HepG2 (cell line): ENCODE measurements at regions not wholly inside any gene's neighbourhood (a gene's known extent, or its start where the extent isn't known, plus 50 kb on each side); places are given as distances from the start of the nearest gene placed in this dataset.

Experiments used
- ATAC-seq: fragments of 200-7000 bp; cut with Tn5 transposase; 3 replicates; pipeline ENCODE4 v1.9.1; 2020; ENCODE audit warnings: mild to moderate bottlenecking, moderate library complexity
- BruUV-seq: library from RNA; stranded (reverse); fragments of 400-500 nt; replicated peaks from 2 replicates; lab custom pipeline; 2021; lab: Mats Ljungman, UMichigan
- CTCF ChIA-PET: fragments of 300-600 bp; formaldehyde crosslinking; extraction: SDS; loops from one replicate; lab custom pipeline; 2021; ENCODE audit warnings: low total read pairs, inconsistent platforms, low intra/inter-chr PET ratio; lab: Yijun Ruan, JAX
- POLR2A ChIA-PET: fragments of 350-600 bp; sonication (Branson Sonifier 250); formaldehyde crosslinking; loops from one replicate; lab custom pipeline; 2020; ENCODE audit warnings: antibody characterized with exemption, inconsistent platforms; lab: Yijun Ruan, JAX
- DNase-seq: peaks from one replicate; pipeline ENCODE4 v3.0.0-alpha.2; 2015; ENCODE audit warnings: low spot score
- FAIRE-seq: peaks from 3 replicates; lab custom pipeline; 2011; peaks lifted over from hg19 to GRCh38; lab: Jason Lieb, UNC
- H2AFZ ChIP-seq: one replicate; pipeline ENCODE4 v1.6.1; 2011; ENCODE audit warnings: low read length, inconsistent platforms
- H3K27ac ChIP-seq: fragments of 300-600 bp; 3 replicates; pipeline ENCODE4 v1.8.0; 2011; ENCODE audit warnings: mixed run types, mild to moderate bottlenecking, mixed read lengths, low read length, inconsistent platforms; ENCODE audit not compliant: insufficient read depth; ENCODE audit errors: extremely low read length
- H3K27me3 ChIP-seq, 2 experiments: fragments of 200-600 bp in 1 of 2; 2 replicates in 1 of 2; 3 replicates in 1 of 2; pipeline versions ENCODE4 v1.6.0 to v1.8.0; 2011; ENCODE audit warnings: low read length in 2 of 2, mild to moderate bottlenecking in 2 of 2, moderate library complexity in 2 of 2, inconsistent platforms in 1 of 2; ENCODE audit not compliant: insufficient read depth in 2 of 2, control insufficient read depth in 1 of 2
- H3K36me3 ChIP-seq, 2 experiments: fragments of 200-600 bp in 1 of 2; replicated peaks in 1 of 2; 2 replicates in 1 of 2; 3 replicates in 1 of 2; pipeline versions ENCODE4 v1.5.1 to v1.8.0; 2011; ENCODE audit warnings: low read length in 2 of 2, inconsistent platforms in 1 of 2; ENCODE audit not compliant: insufficient read depth in 2 of 2, control insufficient read depth in 1 of 2
- H3K4me1 ChIP-seq: 2 replicates; pipeline ENCODE4 v1.5.1; 2012; ENCODE audit warnings: low read length, inconsistent platforms; ENCODE audit not compliant: insufficient read depth
- H3K4me2 ChIP-seq: 2 replicates; pipeline ENCODE4 v1.6.0; 2011; ENCODE audit warnings: low read depth, low read length, inconsistent platforms
- H3K4me3 ChIP-seq, 3 experiments: fragments of 200-600 bp in 1 of 3; sonication (generic), shearing (Covaris generic) in 1 of 3; replicated peaks in 1 of 3; 2 replicates each; pipeline ENCODE4 v1.5.1; 2011 to 2016; ENCODE audit warnings: low read length in 3 of 3, inconsistent platforms in 2 of 3, low read depth in 2 of 3, mild to moderate bottlenecking in 2 of 3, control low read depth in 1 of 3, mixed read lengths in 1 of 3; ENCODE audit not compliant: insufficient read depth in 1 of 3
- H3K79me2 ChIP-seq: one replicate; pipeline ENCODE4 v1.6.1; 2011; ENCODE audit warnings: low read length, inconsistent platforms; ENCODE audit not compliant: insufficient read depth
- H3K9ac ChIP-seq: 2 replicates; pipeline ENCODE4 v1.6.0; 2011; ENCODE audit warnings: mild to moderate bottlenecking, low read depth, low read length, inconsistent platforms; ENCODE audit not compliant: insufficient read depth
- H3K9me3 ChIP-seq: 2 replicates; pipeline ENCODE4 v1.5.1; 2012; ENCODE audit warnings: mild to moderate bottlenecking, low read length
- H4K20me1 ChIP-seq: 2 replicates; pipeline ENCODE4 v1.6.0; 2011; ENCODE audit warnings: inconsistent platforms, mild to moderate bottlenecking, low read length, moderate library complexity; ENCODE audit not compliant: insufficient read depth
- ELK4 ChIP-seq: sonication (generic); formaldehyde crosslinking; IDR thresholded peaks from 2 replicates; pipeline ENCODE4 v1.9.0; 2021; ENCODE audit warnings: missing genetic modification reagents, borderline replicate concordance
- JUN ChIP-seq: sonication (generic); formaldehyde crosslinking; IDR thresholded peaks from 2 replicates; pipeline ENCODE4 v1.4.0; 2020; ENCODE audit warnings: mild to moderate bottlenecking, missing genetic modification reagents
- SKI ChIP-seq: fragments of 450-650 bp; IDR thresholded peaks from one replicate; pipeline ENCODE4 v1.6.1; 2018; ENCODE audit warnings: mild to moderate bottlenecking; ENCODE audit not compliant: partially characterized antibody
- WGBS: methylation state at CpG from one replicate; pipeline ENCODE4 v1.1.6; 2017; ENCODE audit warnings: low lambda C conversion rate; 5-methylcytosine and 5-hydroxymethylcytosine counted together
- in situ Hi-C: cut with HindIII; loops from 2 replicates; pipeline ENCODE4 v1.10.0; 2017; ENCODE audit warnings: low pct_unique_long_range_greater_than_20kb; ENCODE audit not compliant: extremely low pct_ligation_motif_present
- intact Hi-C: fragments of 100-400 bp; cut with micrococcal nuclease; formaldehyde crosslinking; loops from one replicate; pipeline ENCODE4 v1.10.0; 2022; ENCODE audit not compliant: unreplicated experiment
- TF ChIP-seq, protein P1 (sequence below): sonication (generic); formaldehyde crosslinking; IDR thresholded peaks from 2 replicates; pipeline ENCODE4 v1.4.0; 2020; ENCODE audit warnings: mild to moderate bottlenecking, missing genetic modification reagents

DNA sequence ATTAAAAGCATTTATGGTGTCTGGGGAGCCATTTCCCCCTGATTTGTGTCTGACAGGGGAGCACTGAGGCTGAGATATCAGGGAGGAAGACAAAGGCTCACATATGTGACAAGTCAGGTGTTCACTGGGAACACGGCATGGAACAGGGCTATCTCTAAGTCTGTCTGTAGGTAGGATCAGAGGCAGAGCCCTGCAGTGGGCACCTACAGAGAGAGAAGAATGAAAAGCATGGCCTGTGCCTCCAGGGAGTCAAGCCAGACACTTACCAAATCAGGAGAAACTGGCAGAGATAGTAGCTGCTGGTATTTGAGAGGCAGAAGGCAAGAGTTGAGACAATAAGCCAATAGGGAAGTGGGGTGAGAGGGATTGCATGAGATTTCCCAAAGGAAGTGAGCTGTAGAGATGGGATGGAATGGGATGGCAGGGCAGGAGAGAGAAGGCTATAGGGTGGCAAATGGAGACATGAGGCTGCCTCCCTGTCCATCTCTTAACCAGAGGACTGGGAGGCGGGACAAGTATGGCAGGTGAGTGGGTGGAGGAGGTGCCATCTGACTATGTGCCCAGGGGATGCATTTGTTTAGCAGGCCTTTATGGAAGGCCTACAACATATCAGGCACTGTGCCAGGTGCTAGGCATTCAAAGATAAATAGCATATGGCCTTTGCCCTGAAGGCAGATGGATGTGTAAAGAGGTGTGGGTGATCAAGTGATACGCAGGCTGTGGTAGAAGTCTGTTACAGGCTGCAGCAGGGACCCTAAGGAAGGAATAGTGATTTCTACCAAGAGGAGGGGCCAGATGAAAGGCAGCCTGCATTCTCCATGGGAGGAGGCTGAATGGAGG, 136.2 kb upstream of the IPO9 start:
- ATAC-seq, result no peak
- ChIA-PET CTCF (no interaction called here), POLR2A (no interaction called here)
- no peak for FAIRE-seq
- H3K4me3 ChIP-seq, result no peak overlapping the region
- TF ChIP-seq SKI (no peak), JUN (CRISPR knock-in tag) (no peak), ELK4 (CRISPR knock-in tag) (no peak)
- TF ChIP-seq, protein P1, sequence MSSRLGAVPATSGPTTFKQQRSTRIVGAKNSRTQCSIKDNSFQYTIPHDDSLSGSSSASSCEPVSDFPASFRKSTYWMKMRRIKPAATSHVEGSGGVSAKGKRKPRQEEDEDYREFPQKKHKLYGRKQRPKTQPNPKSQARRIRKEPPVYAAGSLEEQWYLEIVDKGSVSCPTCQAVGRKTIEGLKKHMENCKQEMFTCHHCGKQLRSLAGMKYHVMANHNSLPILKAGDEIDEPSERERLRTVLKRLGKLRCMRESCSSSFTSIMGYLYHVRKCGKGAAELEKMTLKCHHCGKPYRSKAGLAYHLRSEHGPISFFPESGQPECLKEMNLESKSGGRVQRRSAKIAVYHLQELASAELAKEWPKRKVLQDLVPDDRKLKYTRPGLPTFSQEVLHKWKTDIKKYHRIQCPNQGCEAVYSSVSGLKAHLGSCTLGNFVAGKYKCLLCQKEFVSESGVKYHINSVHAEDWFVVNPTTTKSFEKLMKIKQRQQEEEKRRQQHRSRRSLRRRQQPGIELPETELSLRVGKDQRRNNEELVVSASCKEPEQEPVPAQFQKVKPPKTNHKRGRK (CRISPR knock-in tag), result no peak
- no peak overlapping the region for H2AFZ ChIP-seq
- no peaks in the 10 kb centered on the region for H4K20me1 ChIP-seq
- H3K36me3 ChIP-seq, result no peaks in the 10 kb centered on the region
- no peaks in the 10 kb centered on the region for H3K79me2 ChIP-seq
- intact Hi-C loops, result no loop called here
- H3K27ac ChIP-seq, result no peak overlapping the region
- in situ Hi-C loops, result no loop called here
- WGBS, result 17% methylated on average over 3 of the region's 3 CpGs
- no peak overlapping the region for H3K4me2 ChIP-seq
- no peak overlapping the region for H3K9ac ChIP-seq
- BruUV-seq, result no TSS peak
- H3K27me3 ChIP-seq, result peaks cover 0 to 29% of the 10 kb centered on the region in 2 experiments; a peak in 1 of 5 replicates
- H3K9me3 ChIP-seq, result no peaks in the 10 kb centered on the region
- no peaks in the 10 kb centered on the region for H3K4me1 ChIP-seq
- no peak for DNase-seq
